Hematopoietic multipotent progenitor cell treated with erythropoietin and hydrocortisone succinate and interleukin-3 and kit ligand, for 8 days (in vitro differentiated cells): ENCODE measurements at regions not wholly inside any gene's neighbourhood (a gene's known extent, or its start where the extent isn't known, plus 50 kb on each side); places are given as distances from the start of the nearest gene placed in this dataset.

Experiments
- DNase-seq: peaks from one replicate; pipeline ENCODE4 v3.0.0-alpha.2; 2015

GRCh38 chr13:59474696-59475095 is 689.0 kb downstream of the DIAPH3 start:
- no peak for DNase-seq

GRCh38 chr13:59475911-59476310 is 687.8 kb downstream of the DIAPH3 start:
- DNase-seq = no peak

GRCh38 chr13:59476366-59476765 is 687.4 kb downstream of the DIAPH3 start:
- DNase-seq = no peak

- no peak for DNase-seq
These were observed 686.7 kb downstream of the DIAPH3 start for GRCh38 chr13:59477011-59477410.

GRCh38 chr13:59478908-59479307 is 684.8 kb downstream of the DIAPH3 start:
- no peak for DNase-seq

- no peak for DNase-seq
These were observed 684.1 kb downstream of the DIAPH3 start for GRCh38 chr13:59479629-59480028.

GRCh38 chr13:59480396-59481259 is 683.1 kb downstream of the DIAPH3 start:
- DNase-seq = no peak

- no peak for DNase-seq
These were observed 680.1 kb downstream of the DIAPH3 start for GRCh38 chr13:59483501-59484145.

GRCh38 chr13:59487883-59488282 is 675.8 kb downstream of the DIAPH3 start:
- DNase-seq = no peak

GRCh38 chr13:59488436-59488835 is 675.3 kb downstream of the DIAPH3 start:
- DNase-seq = no peak

- no peak for DNase-seq
These were observed 673.1 kb downstream of the DIAPH3 start for GRCh38 chr13:59490651-59491050.

- no peak for DNase-seq
These were observed 671.6 kb downstream of the DIAPH3 start for GRCh38 chr13:59492030-59492636.

GRCh38 chr13:59493436-59493965 is 670.2 kb downstream of the DIAPH3 start:
- no peak for DNase-seq

GRCh38 chr13:59494151-59494550 is 669.6 kb downstream of the DIAPH3 start:
- DNase-seq = no peak

GRCh38 chr13:59494560-59494970 is 669.2 kb downstream of the DIAPH3 start:
- peak; percentile 74 for DNase-seq

- DNase-seq = no peak
These were observed 668.4 kb downstream of the DIAPH3 start for GRCh38 chr13:59495299-59495698.

GRCh38 chr13:59495936-59496512 is 667.7 kb downstream of the DIAPH3 start:
- DNase-seq = no peak

- no peak for DNase-seq
These were observed 666.0 kb downstream of the DIAPH3 start for GRCh38 chr13:59497621-59498247.

GRCh38 chr13:59501004-59501403 is 662.7 kb downstream of the DIAPH3 start:
- no peak for DNase-seq

GRCh38 chr13:59504407-59504806 is 659.3 kb downstream of the DIAPH3 start:
- DNase-seq = no peak

- no peak for DNase-seq
These were observed 653.3 kb downstream of the DIAPH3 start for GRCh38 chr13:59510386-59510785.

- no peak for DNase-seq
These were observed 650.0 kb downstream of the DIAPH3 start for GRCh38 chr13:59513686-59514085.

- DNase-seq = no peak
These were observed 649.4 kb downstream of the DIAPH3 start for GRCh38 chr13:59514316-59514715.
